ENCODE measurements at regions not wholly inside any gene's neighbourhood (a gene's known extent, or its start where the extent isn't known, plus 50 kb on each side); places are given as distances from the start of the nearest gene placed in this dataset.

DNA sequence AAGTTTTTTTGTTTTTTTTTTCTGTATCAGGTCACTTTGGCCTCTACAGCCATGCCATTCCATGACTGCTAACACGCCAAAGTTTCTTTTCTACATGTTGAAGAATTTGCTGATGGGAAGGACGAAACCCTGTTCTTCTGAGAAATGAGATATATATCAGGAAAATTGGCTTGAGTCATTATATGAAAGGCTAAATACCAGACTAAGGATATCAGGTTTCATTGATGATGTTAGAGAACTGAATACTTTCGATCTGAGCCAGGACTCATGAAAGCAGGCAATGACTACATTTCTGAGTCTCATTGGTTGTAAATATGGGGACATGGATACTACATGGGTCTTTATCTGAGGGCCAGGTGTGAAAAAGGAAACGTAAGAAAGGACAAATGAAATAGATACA, 181.4 kb downstream of the OSR1 start:
- no TSS peak for BruUV-seq (replicated peaks)
- Histone ChIP-seq H3K9ac (ENCODE audit: insufficient read depth, low read depth, low read length) (no peak overlapping the region), H3K27ac (ENCODE audit: extremely low read length, insufficient read depth, low read length) (no peak overlapping the region), H3K4me2 (ENCODE audit: low read depth, low read length) (no peak overlapping the region), H3K4me1 (ENCODE audit: insufficient read depth, low read length) (no peaks in the 10 kb centered on the region), H3K27me3 (ENCODE audit: control insufficient read depth in 1 of 2, insufficient read depth in 2 of 2, low read length in 2 of 2) (no peaks in the 10 kb centered on the region), H4K20me1 (ENCODE audit: insufficient read depth, low read length) (no peaks in the 10 kb centered on the region), H3K4me3 (replicated peaks in 1 of 3; ENCODE audit: insufficient read depth in 1 of 3, low read depth in 2 of 3, low read length in 3 of 3) (no peak overlapping the region), H3K79me2 (ENCODE audit: insufficient read depth, low read length) (no peaks in the 10 kb centered on the region), H3K36me3 (replicated peaks in 1 of 2; ENCODE audit: control insufficient read depth in 1 of 2, insufficient read depth in 2 of 2, low read length in 2 of 2) (no peaks in the 10 kb centered on the region), H3K9me3 (ENCODE audit: low read length) (no peaks in the 10 kb centered on the region), H2AFZ (ENCODE audit: low read length) (no peak overlapping the region)
- FAIRE-seq (no peak), DNase-seq (ENCODE audit: low spot score) (no peak), ATAC-seq (no peak)
- POLR2A ChIA-PET, result no interaction called here
- in situ Hi-C loops (cut with HindIII; ENCODE audit: extremely low pct_ligation_motif_present, low pct_unique_long_range_greater_than_20kb) (no loop called here), intact Hi-C loops (cut with micrococcal nuclease; ENCODE audit: unreplicated experiment) (loop anchor here (5.0 kb wide), 1 partner anchor 795 kb away; no protein-coding TSS in a partner anchor)
- TF ChIP-seq DR1 (CRISPR knock-in tag; IDR thresholded peaks at IDR 0.05) (no peak), FIP1L1 (IDR thresholded peaks at IDR 0.05; ENCODE audit: borderline replicate concordance, insufficient read depth, low read depth, low read length) (no peak), ZBTB1 (CRISPR knock-in tag; IDR thresholded peaks at IDR 0.05; ENCODE audit: borderline replicate concordance) (no peak), TEAD2 (CRISPR knock-in tag; IDR thresholded peaks at IDR 0.05) (no peak), SCMH1 (CRISPR knock-in tag; IDR thresholded peaks at IDR 0.05; ENCODE audit: borderline replicate concordance) (no peak), ZNF24 (IDR thresholded peaks at IDR 0.05) (no peak), KAT7 (CRISPR knock-in tag; IDR thresholded peaks at IDR 0.05; ENCODE audit: borderline replicate concordance) (no peak), HMG20A (CRISPR knock-in tag; IDR thresholded peaks at IDR 0.05; ENCODE audit: borderline replicate concordance) (no peak), ETV5 (CRISPR knock-in tag; IDR thresholded peaks at IDR 0.05; ENCODE audit: borderline replicate concordance) (no peak), POLR2A (IDR thresholded peaks at IDR 0.05; ENCODE audit: insufficient read depth in 1 of 2, low read depth in 2 of 2, low read length in 2 of 2) (no peak), RFX1 (IDR thresholded peaks at IDR 0.05) (no peak), ZNF577 (CRISPR knock-in tag; IDR thresholded peaks at IDR 0.05; ENCODE audit: borderline replicate concordance, low read depth) (no peak), NCOA2 (CRISPR knock-in tag; IDR thresholded peaks at IDR 0.05) (no peak), ZNF781 (CRISPR knock-in tag; IDR thresholded peaks at IDR 0.05; ENCODE audit: borderline replicate concordance, not compliant biosample characterization) (no peak)
- TF ChIP-seq, protein P1, sequence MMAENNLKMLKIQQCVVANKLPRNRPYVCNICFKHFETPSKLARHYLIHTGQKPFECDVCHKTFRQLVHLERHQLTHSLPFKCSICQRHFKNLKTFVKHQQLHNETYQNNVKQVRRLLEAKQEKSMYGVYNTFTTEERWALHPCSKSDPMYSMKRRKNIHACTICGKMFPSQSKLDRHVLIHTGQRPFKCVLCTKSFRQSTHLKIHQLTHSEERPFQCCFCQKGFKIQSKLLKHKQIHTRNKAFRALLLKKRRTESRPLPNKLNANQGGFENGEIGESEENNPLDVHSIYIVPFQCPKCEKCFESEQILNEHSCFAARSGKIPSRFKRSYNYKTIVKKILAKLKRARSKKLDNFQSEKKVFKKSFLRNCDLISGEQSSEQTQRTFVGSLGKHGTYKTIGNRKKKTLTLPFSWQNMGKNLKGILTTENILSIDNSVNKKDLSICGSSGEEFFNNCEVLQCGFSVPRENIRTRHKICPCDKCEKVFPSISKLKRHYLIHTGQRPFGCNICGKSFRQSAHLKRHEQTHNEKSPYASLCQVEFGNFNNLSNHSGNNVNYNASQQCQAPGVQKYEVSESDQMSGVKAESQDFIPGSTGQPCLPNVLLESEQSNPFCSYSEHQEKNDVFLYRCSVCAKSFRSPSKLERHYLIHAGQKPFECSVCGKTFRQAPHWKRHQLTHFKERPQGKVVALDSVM (CRISPR knock-in tag; IDR thresholded peaks at IDR 0.05), result no peak
- TF ChIP-seq, protein P2, sequence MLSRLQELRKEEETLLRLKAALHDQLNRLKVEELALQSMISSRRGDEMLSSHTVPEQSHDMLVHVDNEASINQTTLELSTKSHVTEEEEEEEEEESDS (CRISPR knock-in tag; IDR thresholded peaks at IDR 0.05; ENCODE audit: borderline replicate concordance), result no peak
- TF ChIP-seq, protein P3, sequence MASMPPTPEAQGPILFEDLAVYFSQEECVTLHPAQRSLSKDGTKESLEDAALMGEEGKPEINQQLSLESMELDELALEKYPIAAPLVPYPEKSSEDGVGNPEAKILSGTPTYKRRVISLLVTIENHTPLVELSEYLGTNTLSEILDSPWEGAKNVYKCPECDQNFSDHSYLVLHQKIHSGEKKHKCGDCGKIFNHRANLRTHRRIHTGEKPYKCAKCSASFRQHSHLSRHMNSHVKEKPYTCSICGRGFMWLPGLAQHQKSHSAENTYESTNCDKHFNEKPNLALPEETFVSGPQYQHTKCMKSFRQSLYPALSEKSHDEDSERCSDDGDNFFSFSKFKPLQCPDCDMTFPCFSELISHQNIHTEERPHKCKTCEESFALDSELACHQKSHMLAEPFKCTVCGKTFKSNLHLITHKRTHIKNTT (CRISPR knock-in tag; IDR thresholded peaks at IDR 0.05), result no peak
- TF ChIP-seq, protein P4, sequence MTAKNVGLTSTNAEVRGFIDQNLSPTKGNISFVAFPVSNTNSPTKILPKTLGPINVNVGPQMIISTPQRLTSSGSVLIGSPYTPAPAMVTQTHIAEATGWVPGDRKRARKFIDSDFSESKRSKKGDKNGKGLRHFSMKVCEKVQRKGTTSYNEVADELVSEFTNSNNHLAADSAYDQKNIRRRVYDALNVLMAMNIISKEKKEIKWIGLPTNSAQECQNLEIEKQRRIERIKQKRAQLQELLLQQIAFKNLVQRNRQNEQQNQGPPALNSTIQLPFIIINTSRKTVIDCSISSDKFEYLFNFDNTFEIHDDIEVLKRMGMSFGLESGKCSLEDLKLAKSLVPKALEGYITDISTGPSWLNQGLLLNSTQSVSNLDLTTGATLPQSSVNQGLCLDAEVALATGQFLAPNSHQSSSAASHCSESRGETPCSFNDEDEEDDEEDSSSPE (CRISPR knock-in tag; IDR thresholded peaks at IDR 0.05), result no peak
- TF ChIP-seq, protein P5, sequence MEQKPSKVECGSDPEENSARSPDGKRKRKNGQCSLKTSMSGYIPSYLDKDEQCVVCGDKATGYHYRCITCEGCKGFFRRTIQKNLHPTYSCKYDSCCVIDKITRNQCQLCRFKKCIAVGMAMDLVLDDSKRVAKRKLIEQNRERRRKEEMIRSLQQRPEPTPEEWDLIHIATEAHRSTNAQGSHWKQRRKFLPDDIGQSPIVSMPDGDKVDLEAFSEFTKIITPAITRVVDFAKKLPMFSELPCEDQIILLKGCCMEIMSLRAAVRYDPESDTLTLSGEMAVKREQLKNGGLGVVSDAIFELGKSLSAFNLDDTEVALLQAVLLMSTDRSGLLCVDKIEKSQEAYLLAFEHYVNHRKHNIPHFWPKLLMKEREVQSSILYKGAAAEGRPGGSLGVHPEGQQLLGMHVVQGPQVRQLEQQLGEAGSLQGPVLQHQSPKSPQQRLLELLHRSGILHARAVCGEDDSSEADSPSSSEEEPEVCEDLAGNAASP (CRISPR knock-in tag; IDR thresholded peaks at IDR 0.05; ENCODE audit: borderline replicate concordance), result no peak
- 4% methylated on average over 4 of the region's 4 CpGs for WGBS (ENCODE audit: low lambda C conversion rate)
- CTCF ChIA-PET (ENCODE audit: low intra/inter-chr PET ratio, low total read pairs), result no interaction called here
